HEK293 (cell line): ENCODE measurements at regions not wholly inside any gene's neighbourhood (a gene's known extent, or its start where the extent isn't known, plus 50 kb on each side); places are given as distances from the start of the nearest gene placed in this dataset.

Experiments
- CTCF ChIA-PET: fragments of 350-600 bp; formaldehyde crosslinking; extraction: SDS; loops from one replicate; lab custom pipeline; 2021; ENCODE audit warnings: antibody characterized with exemption; lab: Yijun Ruan, JAX
- POLR2A ChIA-PET: fragments of 300-600 bp; formaldehyde crosslinking; extraction: SDS; loops from one replicate; lab custom pipeline; 2020; ENCODE audit warnings: antibody characterized with exemption, inconsistent platforms; lab: Yijun Ruan, JAX
- H3K27ac ChIP-seq: fragments of 200-500 bp; sonication (Bioruptor generic); 2 replicates; pipeline ENCODE4 v1.5.1; 2014; ENCODE audit warnings: low read depth, low read length, control low read depth, inconsistent platforms; ENCODE audit errors: extremely low read depth
- H3K36me3 ChIP-seq, 2 experiments: fragments of 200-500 bp in 1 of 2; sonication (Bioruptor generic) in 1 of 2; 1 replicate in 1 of 2; 2 replicates in 1 of 2; pipeline ENCODE4 v1.5.1; 2014 to 2017; ENCODE audit warnings: inconsistent platforms in 2 of 2, low read length in 2 of 2; ENCODE audit not compliant: control insufficient read depth in 2 of 2, insufficient read depth in 1 of 2
- H3K4me1 ChIP-seq: fragments of 200-500 bp; sonication (Bioruptor generic); 2 replicates; pipeline ENCODE4 v1.5.1; 2014; ENCODE audit warnings: mild to moderate bottlenecking, low read length, inconsistent platforms; ENCODE audit not compliant: control insufficient read depth, insufficient read depth
- H3K4me3 ChIP-seq: 2 replicates; pipeline ENCODE4 v1.5.1; 2011; ENCODE audit warnings: low read depth, mild to moderate bottlenecking, control low read depth, low read length, moderate library complexity
- H3K9me3 ChIP-seq: fragments of 200-500 bp; sonication (Bioruptor generic); 2 replicates; pipeline ENCODE4 v1.5.1; 2014; ENCODE audit warnings: low read depth, low read length, inconsistent platforms; ENCODE audit not compliant: control insufficient read depth, insufficient read depth
- BCL11A ChIP-seq: fragments of 450-650 bp; formaldehyde crosslinking; IDR thresholded peaks from 2 replicates; pipeline ENCODE4 v1.5.1; 2016; ENCODE audit warnings: low read depth, missing biosample characterization, missing genetic modification characterization
- EGR2 ChIP-seq: fragments of 450-650 bp; formaldehyde crosslinking; IDR thresholded peaks from 2 replicates; pipeline ENCODE4 v1.5.1; 2016; ENCODE audit warnings: low read depth, missing biosample characterization, missing genetic modification characterization
- KLF16 ChIP-seq: fragments of 450-650 bp; formaldehyde crosslinking; IDR thresholded peaks from 2 replicates; pipeline ENCODE4 v1.5.1; 2017; ENCODE audit warnings: missing biosample characterization, missing genetic modification characterization
- KLF8 ChIP-seq: fragments of 450-650 bp; formaldehyde crosslinking; IDR thresholded peaks from 2 replicates; pipeline ENCODE4 v1.5.1; 2016; ENCODE audit warnings: missing biosample characterization, missing genetic modification characterization
- RBAK ChIP-seq: fragments of 450-650 bp; formaldehyde crosslinking; IDR thresholded peaks from 2 replicates; pipeline ENCODE4 v1.5.1; 2016; ENCODE audit warnings: missing biosample characterization, missing genetic modification characterization
- REPIN1 ChIP-seq: fragments of 450-650 bp; formaldehyde crosslinking; IDR thresholded peaks from 2 replicates; pipeline ENCODE4 v1.5.1; 2017; ENCODE audit warnings: missing biosample characterization, missing genetic modification characterization, low read depth
- SETDB1 ChIP-seq: IDR thresholded peaks from one replicate; pipeline ENCODE4 v1.6.1; 2017; ENCODE audit warnings: mild to moderate bottlenecking, low read length, moderate library complexity, mixed read lengths; ENCODE audit not compliant: insufficient read length
- SP7 ChIP-seq: fragments of 450-650 bp; formaldehyde crosslinking; IDR thresholded peaks from 2 replicates; pipeline ENCODE4 v1.5.1; 2016; ENCODE audit warnings: missing biosample characterization, missing genetic modification characterization
- TCF7L2 ChIP-seq: IDR thresholded peaks from 2 replicates; pipeline ENCODE4 v1.6.1; 2011; ENCODE audit warnings: low read depth, mild to moderate bottlenecking, inconsistent platforms, low read length, moderate library complexity, borderline replicate concordance
- YY1 ChIP-seq: fragments of 450-650 bp; formaldehyde crosslinking; IDR thresholded peaks from 2 replicates; pipeline ENCODE4 v1.5.1; 2018; ENCODE audit warnings: missing biosample characterization, missing genetic modification characterization
- ZBTB21 ChIP-seq: fragments of 450-650 bp; formaldehyde crosslinking; IDR thresholded peaks from 2 replicates; pipeline ENCODE4 v1.5.1; 2017; ENCODE audit warnings: missing biosample characterization, missing genetic modification characterization
- ZFHX2 ChIP-seq: fragments of 450-650 bp; formaldehyde crosslinking; conservative IDR thresholded peaks from 2 replicates; pipeline ENCODE4 v1.5.1; 2016; ENCODE audit warnings: missing biosample characterization, missing genetic modification characterization
- ZNF133 ChIP-seq: fragments of 450-650 bp; formaldehyde crosslinking; IDR thresholded peaks from 2 replicates; pipeline ENCODE4 v1.5.1; 2016; ENCODE audit warnings: missing biosample characterization, missing genetic modification characterization
- ZNF248 ChIP-seq: fragments of 450-650 bp; formaldehyde crosslinking; IDR thresholded peaks from 2 replicates; pipeline ENCODE4 v1.5.1; 2017; ENCODE audit warnings: missing biosample characterization, missing genetic modification characterization
- ZNF362 ChIP-seq: fragments of 450-650 bp; formaldehyde crosslinking; IDR thresholded peaks from 2 replicates; pipeline ENCODE4 v1.5.1; 2016; ENCODE audit warnings: missing biosample characterization, missing genetic modification characterization
- ZNF404 ChIP-seq: fragments of 450-650 bp; formaldehyde crosslinking; IDR thresholded peaks from 2 replicates; pipeline ENCODE4 v1.5.1; 2017; ENCODE audit warnings: missing biosample characterization, missing genetic modification characterization
- ZNF561 ChIP-seq: fragments of 450-650 bp; IDR thresholded peaks from 2 replicates; pipeline ENCODE4 v1.5.1; 2018; ENCODE audit warnings: missing biosample characterization, missing genetic modification characterization, borderline replicate concordance
- ZNF596 ChIP-seq: fragments of 450-650 bp; IDR thresholded peaks from 2 replicates; pipeline ENCODE4 v1.5.0; 2018; ENCODE audit warnings: missing biosample characterization, mild to moderate bottlenecking, missing genetic modification characterization, moderate library complexity
- ZNF623 ChIP-seq: fragments of 450-650 bp; formaldehyde crosslinking; IDR thresholded peaks from 2 replicates; pipeline ENCODE4 v1.5.1; 2016; ENCODE audit warnings: missing biosample characterization, missing genetic modification characterization
- ZNF768 ChIP-seq: fragments of 450-650 bp; formaldehyde crosslinking; IDR thresholded peaks from 2 replicates; pipeline ENCODE4 v1.5.1; 2018; ENCODE audit warnings: missing biosample characterization, mild to moderate bottlenecking, missing genetic modification characterization
- ZNF785 ChIP-seq: fragments of 450-650 bp; formaldehyde crosslinking; IDR thresholded peaks from 2 replicates; pipeline ENCODE4 v1.5.1; 2016; ENCODE audit warnings: missing biosample characterization, missing genetic modification characterization
- ZNF792 ChIP-seq: fragments of 450-650 bp; formaldehyde crosslinking; IDR thresholded peaks from 2 replicates; pipeline ENCODE4 v1.5.1; 2016; ENCODE audit warnings: missing biosample characterization, missing genetic modification characterization
- TF ChIP-seq, protein P1 (sequence below): fragments of 450-650 bp; formaldehyde crosslinking; IDR thresholded peaks from 2 replicates; pipeline ENCODE4 v1.5.1; 2016; ENCODE audit warnings: missing biosample characterization, missing genetic modification characterization
- TF ChIP-seq, protein P2 (sequence below): fragments of 450-650 bp; formaldehyde crosslinking; IDR thresholded peaks from 2 replicates; pipeline ENCODE4 v1.5.1; 2016; ENCODE audit warnings: missing biosample characterization, missing genetic modification characterization
- TF ChIP-seq, protein P3 (sequence below): fragments of 450-650 bp; formaldehyde crosslinking; IDR thresholded peaks from 2 replicates; pipeline ENCODE4 v1.5.1; 2017; ENCODE audit warnings: missing biosample characterization, missing genetic modification characterization

DNA sequence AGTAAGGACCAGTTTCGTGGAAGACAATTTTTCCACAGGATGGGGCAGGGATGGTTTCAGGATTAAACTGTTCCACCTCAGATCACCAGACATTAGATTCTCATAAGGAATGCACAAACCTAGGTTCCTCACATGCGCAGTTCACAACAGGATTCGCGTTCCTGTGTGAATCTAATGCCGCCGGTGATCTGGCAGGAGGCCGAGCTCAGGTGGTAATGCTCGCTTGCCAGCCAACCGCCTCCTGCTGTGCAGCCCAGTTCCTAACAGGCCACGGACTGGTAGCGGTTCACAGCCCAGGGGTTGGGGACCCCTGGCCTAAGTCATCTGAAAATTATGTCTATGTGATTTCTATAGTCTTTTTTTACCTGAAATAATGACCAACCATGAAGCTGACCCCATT lies 217.5 kb downstream of the TMEM200A start:
- no peaks in the 10 kb centered on the region for H3K9me3 ChIP-seq
- ChIA-PET POLR2A (no interaction called here), CTCF (no interaction called here)
- no peak overlapping the region for H3K27ac ChIP-seq
- no peak for TF ChIP-seq BCL11A
- no peak for TF ChIP-seq ZNF133 (tag by site-specific recombination)
- TF ChIP-seq ZNF792 (tag by site-specific recombination) = no peak
- TF ChIP-seq ZFHX2 (tag by site-specific recombination) = no peak
- no peak for TF ChIP-seq ZNF596 (tag by site-specific recombination)
- no peak overlapping the region for H3K4me3 ChIP-seq
- no peaks in the 10 kb centered on the region for H3K36me3 ChIP-seq
- H3K4me1 ChIP-seq = no peaks in the 10 kb centered on the region

GRCh38 chr6:130585587-130585986 lies 219.8 kb downstream of the TMEM200A start:
- H3K4me1 ChIP-seq = no peaks in the 10 kb centered on the region
- H3K36me3 ChIP-seq = no peaks in the 10 kb centered on the region
- no peaks in the 10 kb centered on the region for H3K9me3 ChIP-seq
- no peak for TF ChIP-seq YY1 (tag by site-specific recombination)
- TF ChIP-seq KLF16 = no peak
- no peak for TF ChIP-seq REPIN1 (tag by site-specific recombination)
- no peak for TF ChIP-seq ZNF362 (tag by site-specific recombination)
- no peak for TF ChIP-seq RBAK (tag by site-specific recombination)
- TF ChIP-seq, all 188 proteins: peak for 0
- no peak overlapping the region for H3K4me3 ChIP-seq
- ChIA-PET POLR2A (no interaction called here), CTCF (interaction anchor here (0.6 kb wide), 1 partner anchor 776 kb away, joined by 3 read pairs; no protein-coding TSS in a partner anchor)
- H3K27ac ChIP-seq = no peak overlapping the region

DNA sequence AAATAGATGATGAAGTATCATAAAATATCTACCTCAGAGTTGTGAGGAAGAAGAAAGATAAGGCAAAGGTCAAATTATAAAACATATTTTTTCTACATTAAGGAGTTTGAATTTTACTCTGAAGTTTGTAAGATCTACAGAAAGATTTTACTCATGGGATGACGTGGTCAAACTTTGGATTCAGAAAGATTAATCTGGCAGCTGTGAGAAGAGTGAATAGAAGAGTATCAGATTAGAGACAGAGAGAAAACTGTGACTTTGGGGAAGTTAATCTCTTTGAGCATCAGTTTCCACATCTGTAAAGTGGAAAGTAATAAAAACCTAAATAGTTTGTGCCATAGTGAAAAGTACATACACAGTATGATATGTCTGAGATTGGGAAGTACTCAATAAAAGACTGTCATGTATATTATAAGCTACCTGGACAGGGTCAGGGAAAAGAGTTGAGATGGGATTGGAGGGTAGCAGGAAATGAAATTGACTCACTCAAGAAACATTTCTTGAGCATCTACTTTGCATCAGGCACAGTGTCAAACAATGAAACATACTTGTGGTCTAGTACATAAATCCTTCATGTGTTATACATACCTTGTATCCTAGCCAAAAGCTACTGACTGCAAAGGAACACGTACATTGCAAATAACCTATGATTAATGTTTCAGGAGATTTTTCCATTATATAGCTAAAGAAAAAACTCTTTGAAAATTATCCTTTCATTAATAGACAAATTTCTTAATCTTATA lies 222.1 kb downstream of the TMEM200A start:
- Histone ChIP-seq H3K9me3 (0 out of 2 replicates have a peak, but pooled peaks cover 2% of the 10 kb centered on the region), H3K4me3 (no peak overlapping the region), H3K36me3 (no peaks in the 10 kb centered on the region), H3K27ac (no peak overlapping the region), H3K4me1 (no peaks in the 10 kb centered on the region)
- CTCF ChIA-PET = interaction anchor here (0.6 kb wide), 1 partner anchor 26 kb away, joined by 3 read pairs; no protein-coding TSS in a partner anchor
- POLR2A ChIA-PET = no interaction called here
- no peak for TF ChIP-seq ZNF248 (tag by site-specific recombination)
- no peak for TF ChIP-seq ZNF768 (tag by site-specific recombination)
- TF ChIP-seq ZNF785 (tag by site-specific recombination) = no peak
- no peak for TF ChIP-seq SETDB1
- no peak for TF ChIP-seq ZNF561 (tag by site-specific recombination)
- TF ChIP-seq ZNF623 (tag by site-specific recombination) = no peak
- TF ChIP-seq ZNF404 (tag by site-specific recombination) = no peak
- TF ChIP-seq, protein P1, sequence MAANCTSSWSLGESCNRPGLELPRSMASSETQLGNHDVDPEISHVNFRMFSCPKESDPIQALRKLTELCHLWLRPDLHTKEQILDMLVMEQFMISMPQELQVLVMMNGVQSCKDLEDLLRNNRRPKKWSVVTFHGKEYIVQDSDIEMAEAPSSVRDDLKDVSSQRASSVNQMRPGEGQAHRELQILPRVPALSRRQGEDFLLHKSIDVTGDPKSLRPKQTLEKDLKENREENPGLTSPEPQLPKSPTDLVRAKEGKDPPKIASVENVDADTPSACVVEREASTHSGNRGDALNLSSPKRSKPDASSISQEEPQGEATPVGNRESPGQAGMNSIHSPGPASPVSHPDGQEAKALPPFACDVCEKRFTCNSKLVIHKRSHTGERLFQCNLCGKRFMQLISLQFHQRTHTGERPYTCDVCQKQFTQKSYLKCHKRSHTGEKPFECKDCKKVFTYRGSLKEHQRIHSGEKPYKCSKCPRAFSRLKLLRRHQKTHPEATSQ (tag by site-specific recombination) = no peak
- TF ChIP-seq ZBTB21 (tag by site-specific recombination) = no peak
- TF ChIP-seq TCF7L2 = no peak
- TF ChIP-seq SP7 (tag by site-specific recombination) = no peak
- TF ChIP-seq, protein P2, sequence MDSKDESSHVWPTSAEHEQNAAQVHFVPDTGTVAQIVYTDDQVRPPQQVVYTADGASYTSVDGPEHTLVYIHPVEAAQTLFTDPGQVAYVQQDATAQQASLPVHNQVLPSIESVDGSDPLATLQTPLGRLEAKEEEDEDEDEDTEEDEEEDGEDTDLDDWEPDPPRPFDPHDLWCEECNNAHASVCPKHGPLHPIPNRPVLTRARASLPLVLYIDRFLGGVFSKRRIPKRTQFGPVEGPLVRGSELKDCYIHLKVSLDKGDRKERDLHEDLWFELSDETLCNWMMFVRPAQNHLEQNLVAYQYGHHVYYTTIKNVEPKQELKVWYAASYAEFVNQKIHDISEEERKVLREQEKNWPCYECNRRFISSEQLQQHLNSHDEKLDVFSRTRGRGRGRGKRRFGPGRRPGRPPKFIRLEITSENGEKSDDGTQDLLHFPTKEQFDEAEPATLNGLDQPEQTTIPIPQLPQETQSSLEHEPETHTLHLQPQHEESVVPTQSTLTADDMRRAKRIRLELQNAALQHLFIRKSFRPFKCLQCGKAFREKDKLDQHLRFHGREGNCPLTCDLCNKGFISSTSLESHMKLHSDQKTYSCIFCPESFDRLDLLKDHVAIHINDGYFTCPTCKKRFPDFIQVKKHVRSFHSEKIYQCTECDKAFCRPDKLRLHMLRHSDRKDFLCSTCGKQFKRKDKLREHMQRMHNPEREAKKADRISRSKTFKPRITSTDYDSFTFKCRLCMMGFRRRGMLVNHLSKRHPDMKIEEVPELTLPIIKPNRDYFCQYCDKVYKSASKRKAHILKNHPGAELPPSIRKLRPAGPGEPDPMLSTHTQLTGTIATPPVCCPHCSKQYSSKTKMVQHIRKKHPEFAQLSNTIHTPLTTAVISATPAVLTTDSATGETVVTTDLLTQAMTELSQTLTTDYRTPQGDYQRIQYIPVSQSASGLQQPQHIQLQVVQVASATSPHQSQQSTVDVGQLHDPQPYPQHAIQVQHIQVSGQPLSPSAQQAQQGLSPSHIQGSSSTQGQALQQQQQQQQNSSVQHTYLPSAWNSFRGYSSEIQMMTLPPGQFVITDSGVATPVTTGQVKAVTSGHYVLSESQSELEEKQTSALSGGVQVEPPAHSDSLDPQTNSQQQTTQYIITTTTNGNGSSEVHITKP (tag by site-specific recombination) = no peak
- TF ChIP-seq KLF8 (tag by site-specific recombination) = no peak
- TF ChIP-seq, protein P3, sequence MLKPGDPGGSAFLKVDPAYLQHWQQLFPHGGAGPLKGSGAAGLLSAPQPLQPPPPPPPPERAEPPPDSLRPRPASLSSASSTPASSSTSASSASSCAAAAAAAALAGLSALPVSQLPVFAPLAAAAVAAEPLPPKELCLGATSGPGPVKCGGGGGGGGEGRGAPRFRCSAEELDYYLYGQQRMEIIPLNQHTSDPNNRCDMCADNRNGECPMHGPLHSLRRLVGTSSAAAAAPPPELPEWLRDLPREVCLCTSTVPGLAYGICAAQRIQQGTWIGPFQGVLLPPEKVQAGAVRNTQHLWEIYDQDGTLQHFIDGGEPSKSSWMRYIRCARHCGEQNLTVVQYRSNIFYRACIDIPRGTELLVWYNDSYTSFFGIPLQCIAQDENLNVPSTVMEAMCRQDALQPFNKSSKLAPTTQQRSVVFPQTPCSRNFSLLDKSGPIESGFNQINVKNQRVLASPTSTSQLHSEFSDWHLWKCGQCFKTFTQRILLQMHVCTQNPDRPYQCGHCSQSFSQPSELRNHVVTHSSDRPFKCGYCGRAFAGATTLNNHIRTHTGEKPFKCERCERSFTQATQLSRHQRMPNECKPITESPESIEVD = no peak
- TF ChIP-seq EGR2 = no peak
